ENCODE measurements at regions not wholly inside any gene's neighbourhood (a gene's known extent, or its start where the extent isn't known, plus 50 kb on each side); places are given as distances from the start of the nearest gene placed in this dataset.
A peak's percentile ranks its signal among the peaks of the same experiment; 100 is the strongest.
"Not testable (repeated sequence)": the region's sequence is repeated elsewhere in the genome, so short reads cannot be mapped to it uniquely, and the experiment has no call there.

- DNase-seq = no peak
These were observed 150.9 kb downstream of the HS3ST3B1 start for GRCh38 chr17:14451729-14452191.

- DNase-seq = no peak
These were observed 147.9 kb downstream of the HS3ST3B1 start for GRCh38 chr17:14448818-14449217.

- no peak for DNase-seq
These were observed 145.9 kb downstream of the HS3ST3B1 start for GRCh38 chr17:14446825-14447224.

- no peak for DNase-seq
These were observed 144.0 kb downstream of the HS3ST3B1 start for GRCh38 chr17:14444915-14445314.

GRCh38 chr17:14442798-14443528 lies 142.1 kb downstream of the HS3ST3B1 start:
- no peak for DNase-seq

GRCh38 chr17:14437176-14437575 lies 136.3 kb downstream of the HS3ST3B1 start:
- DNase-seq = no peak

GRCh38 chr17:14436266-14436665 lies 135.4 kb downstream of the HS3ST3B1 start:
- no peak for DNase-seq

GRCh38 chr17:14434506-14434905 lies 133.6 kb downstream of the HS3ST3B1 start:
- no peak for DNase-seq

GRCh38 chr17:14432079-14432478 lies 131.2 kb downstream of the HS3ST3B1 start:
- DNase-seq = no peak

- DNase-seq = peak; percentile 32
These were observed 128.2 kb downstream of the HS3ST3B1 start for GRCh38 chr17:14429084-14429483.

- peak; percentile 32 for DNase-seq
These were observed 127.8 kb downstream of the HS3ST3B1 start for GRCh38 chr17:14428648-14429029.

- no peak for DNase-seq
These were observed 127.2 kb downstream of the HS3ST3B1 start for GRCh38 chr17:14427900-14428647.

- not testable (repeated sequence) for DNase-seq
These were observed 122.3 kb downstream of the HS3ST3B1 start for GRCh38 chr17:14423156-14423555.

GRCh38 chr17:14417336-14417735 lies 116.5 kb downstream of the HS3ST3B1 start:
- DNase-seq = no peak

- no peak for DNase-seq
These were observed 108.4 kb downstream of the HS3ST3B1 start for GRCh38 chr17:14409292-14409691.

- DNase-seq = no peak
These were observed 106.7 kb downstream of the HS3ST3B1 start for GRCh38 chr17:14407541-14407940.

GRCh38 chr17:14405189-14405588 lies 104.3 kb downstream of the HS3ST3B1 start:
- no peak for DNase-seq

Data from OCI-M1 (cell line).